IPS-15b (cell line): ENCODE measurements at regions not wholly inside any gene's neighbourhood (a gene's known extent, or its start where the extent isn't known, plus 50 kb on each side); places are given as distances from the start of the nearest gene placed in this dataset.

Experiments
- H3K27me3 ChIP-seq: one replicate; pipeline ENCODE4 v1.6.1; 2013; ENCODE audit warnings: low read length; ENCODE audit not compliant: control insufficient read depth, insufficient read depth
- H3K36me3 ChIP-seq: one replicate; pipeline ENCODE4 v1.6.1; 2013; ENCODE audit warnings: low read length; ENCODE audit not compliant: control insufficient read depth, insufficient read depth
- H3K4me1 ChIP-seq: one replicate; pipeline ENCODE4 v1.6.1; 2013; ENCODE audit warnings: mild to moderate bottlenecking, low read length; ENCODE audit not compliant: control insufficient read depth, insufficient read depth
- H3K4me3 ChIP-seq: one replicate; pipeline ENCODE4 v1.5.1; 2013; ENCODE audit warnings: low read depth, low read length
- H3K9ac ChIP-seq: one replicate; pipeline ENCODE4 v1.6.1; 2013; ENCODE audit warnings: low read depth, mild to moderate bottlenecking, low read length
- H3K9me3 ChIP-seq: one replicate; pipeline ENCODE4 v1.6.1; 2013; ENCODE audit warnings: mild to moderate bottlenecking, low read length; ENCODE audit not compliant: control insufficient read depth, insufficient read depth

DNA sequence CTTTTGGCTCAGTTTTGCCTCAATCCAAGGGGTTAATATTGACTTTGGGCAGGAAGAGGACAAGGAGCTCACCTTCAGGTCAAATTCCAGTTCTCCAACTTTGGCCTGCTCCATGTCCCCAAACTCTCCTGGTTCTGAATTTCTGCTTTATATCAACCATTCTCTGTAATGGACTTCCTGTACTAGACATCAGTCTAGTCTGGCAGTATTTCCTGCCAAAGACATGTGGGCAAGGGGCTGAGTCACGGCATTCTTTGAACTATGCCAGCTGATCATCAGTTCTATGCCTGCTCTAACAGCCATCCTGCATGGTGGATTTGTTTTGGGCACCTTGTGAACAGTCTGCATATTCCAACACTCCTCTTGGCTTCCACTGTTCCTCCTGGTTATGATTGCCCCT, 199.4 kb downstream of the ZEB2 start:
- Histone ChIP-seq H3K9ac (no peak overlapping the region), H3K9me3 (no peaks in the 10 kb centered on the region), H3K36me3 (no peaks in the 10 kb centered on the region), H3K4me1 (no peaks in the 10 kb centered on the region), H3K4me3 (no peak overlapping the region), H3K27me3 (no peaks in the 10 kb centered on the region)

DNA sequence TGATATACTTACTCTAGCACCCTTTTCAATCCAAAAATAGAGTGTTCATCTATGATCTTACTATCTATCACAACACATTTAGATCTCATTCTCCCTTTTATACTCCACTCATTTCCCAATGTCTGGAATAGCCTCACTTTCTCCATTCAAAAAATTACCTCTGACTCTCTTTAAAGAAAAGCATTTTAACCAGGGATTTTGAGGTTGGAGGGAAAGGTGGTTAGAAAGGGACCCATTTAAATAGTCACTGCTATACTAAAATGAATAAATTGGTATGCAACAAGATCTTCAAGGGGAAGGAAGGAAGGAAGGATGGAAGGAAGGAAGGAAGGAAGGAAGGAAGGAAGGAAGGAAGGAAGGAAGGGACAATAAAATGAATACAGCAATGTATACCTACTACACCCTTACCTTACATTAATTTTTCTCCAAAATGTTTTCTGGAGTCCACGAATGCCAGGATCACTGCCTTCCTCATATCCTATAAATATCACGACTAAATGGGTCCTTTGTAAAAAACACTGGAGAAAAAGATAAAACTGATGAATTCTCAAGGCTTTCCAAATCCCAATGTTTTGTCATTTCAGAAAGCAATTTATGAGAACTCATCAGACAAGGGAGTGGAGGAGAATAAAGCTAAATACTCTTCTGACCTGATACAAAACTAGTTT, 202.7 kb downstream of the ZEB2 start:
- H3K36me3 ChIP-seq: no peaks in the 10 kb centered on the region
- no peaks in the 10 kb centered on the region for H3K27me3 ChIP-seq
- no peak overlapping the region for H3K9ac ChIP-seq
- H3K4me3 ChIP-seq: no peak overlapping the region
- no peaks in the 10 kb centered on the region for H3K4me1 ChIP-seq
- H3K9me3 ChIP-seq: peaks cover 4% of the 10 kb centered on the region

DNA sequence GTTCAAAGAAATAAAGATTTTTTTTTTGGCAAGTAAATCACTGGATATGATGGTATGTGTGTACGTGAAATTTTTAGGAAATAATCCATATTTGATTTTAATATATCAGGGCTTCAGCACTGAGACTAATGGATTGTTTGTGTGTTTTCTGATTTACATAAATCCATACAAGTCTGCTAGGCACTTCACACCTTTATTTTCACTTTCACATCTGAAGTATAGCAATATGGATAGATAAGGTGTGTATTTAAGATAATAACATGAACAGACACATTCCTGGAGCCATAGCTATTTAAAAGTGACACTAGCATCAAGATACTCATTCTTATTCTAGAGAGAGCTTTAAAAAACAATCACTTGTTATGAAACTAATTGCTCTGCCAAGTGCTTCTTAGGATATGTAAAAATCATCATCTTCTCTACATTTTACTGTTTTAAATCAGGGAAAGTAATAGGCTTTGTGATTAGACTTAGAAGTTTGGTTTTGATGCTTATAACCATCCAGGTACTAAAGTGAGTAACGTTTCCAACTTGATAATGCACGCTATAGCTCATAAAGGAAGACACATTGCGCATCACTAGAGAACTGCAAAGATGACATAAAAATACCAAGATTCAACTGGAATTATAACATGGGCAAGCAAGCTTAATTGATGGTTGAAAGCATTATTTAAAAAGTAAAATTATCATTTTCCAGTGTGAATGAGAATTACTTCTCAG, 208.9 kb downstream of the ZEB2 start:
- Histone ChIP-seq H3K4me3 (no peak overlapping the region), H3K27me3 (no peaks in the 10 kb centered on the region), H3K9ac (no peak overlapping the region), H3K9me3 (peaks cover 6% of the 10 kb centered on the region), H3K36me3 (no peaks in the 10 kb centered on the region), H3K4me1 (no peaks in the 10 kb centered on the region)

DNA sequence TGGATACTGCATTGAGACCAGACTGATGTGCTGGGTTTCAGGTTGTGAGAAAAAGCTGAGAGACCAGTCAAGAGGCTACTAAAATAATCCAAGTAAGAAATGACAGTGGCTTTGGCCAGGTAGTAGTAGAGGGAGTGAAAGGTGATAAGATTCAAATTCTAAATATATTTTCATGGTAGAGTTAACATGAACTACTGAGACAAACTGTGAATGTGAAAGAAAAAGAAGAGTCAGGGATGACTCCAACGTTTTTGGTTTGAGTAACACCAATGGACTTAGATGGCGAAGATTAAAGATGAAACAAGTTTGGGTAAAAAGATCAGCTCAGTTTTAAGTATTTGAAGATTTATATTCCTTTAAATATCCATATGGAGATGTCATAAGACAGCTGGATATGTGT, 209.4 kb downstream of the ZEB2 start:
- H3K27me3 ChIP-seq: no peaks in the 10 kb centered on the region
- no peaks in the 10 kb centered on the region for H3K4me1 ChIP-seq
- peaks cover 6% of the 10 kb centered on the region for H3K9me3 ChIP-seq
- no peaks in the 10 kb centered on the region for H3K36me3 ChIP-seq
- no peak overlapping the region for H3K9ac ChIP-seq
- H3K4me3 ChIP-seq: no peak overlapping the region

DNA sequence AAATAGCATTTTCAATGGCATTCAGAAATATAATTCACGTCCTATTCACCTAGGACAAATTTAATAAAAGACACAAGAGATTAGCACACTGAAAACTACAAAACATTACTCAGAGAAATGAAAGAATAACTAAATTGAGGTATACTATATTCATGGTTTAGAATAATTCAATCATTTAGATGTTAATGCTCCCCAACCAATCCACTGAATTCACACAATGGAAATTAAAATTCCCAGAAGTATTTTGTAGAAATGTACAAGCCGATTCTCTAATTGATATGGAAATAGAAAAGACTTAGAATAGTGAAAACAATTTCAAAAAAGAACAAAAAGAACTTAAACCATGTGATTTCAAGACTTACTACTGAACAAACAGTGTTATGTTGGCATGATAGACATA, 212.2 kb downstream of the ZEB2 start:
- Histone ChIP-seq H3K4me1 (no peaks in the 10 kb centered on the region), H3K4me3 (no peak overlapping the region), H3K9me3 (peaks cover 6% of the 10 kb centered on the region), H3K36me3 (no peaks in the 10 kb centered on the region), H3K27me3 (no peaks in the 10 kb centered on the region), H3K9ac (no peak overlapping the region)

DNA sequence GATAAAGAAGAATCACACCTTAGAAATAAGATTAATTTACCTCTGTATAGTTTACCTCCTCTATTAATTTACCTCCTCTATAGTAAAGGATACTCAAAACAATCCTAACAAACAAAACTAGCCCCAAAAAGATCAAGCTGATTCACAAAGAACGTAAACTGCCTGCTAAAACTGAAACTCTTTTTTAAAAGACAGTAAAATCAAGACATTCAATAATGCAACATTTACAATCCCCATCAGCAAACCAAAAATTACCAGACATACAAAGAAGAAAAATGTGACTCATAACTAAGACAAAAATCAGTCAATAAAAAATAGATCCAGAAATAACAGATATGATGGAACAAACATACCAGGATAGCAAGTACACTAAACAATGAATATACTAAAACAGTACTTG, 215.7 kb downstream of the ZEB2 start:
- no peak overlapping the region for H3K9ac ChIP-seq
- H3K4me1 ChIP-seq: no peaks in the 10 kb centered on the region
- H3K4me3 ChIP-seq: no peak overlapping the region
- H3K9me3 ChIP-seq: no peaks in the 10 kb centered on the region
- H3K27me3 ChIP-seq: no peaks in the 10 kb centered on the region
- H3K36me3 ChIP-seq: no peaks in the 10 kb centered on the region

DNA sequence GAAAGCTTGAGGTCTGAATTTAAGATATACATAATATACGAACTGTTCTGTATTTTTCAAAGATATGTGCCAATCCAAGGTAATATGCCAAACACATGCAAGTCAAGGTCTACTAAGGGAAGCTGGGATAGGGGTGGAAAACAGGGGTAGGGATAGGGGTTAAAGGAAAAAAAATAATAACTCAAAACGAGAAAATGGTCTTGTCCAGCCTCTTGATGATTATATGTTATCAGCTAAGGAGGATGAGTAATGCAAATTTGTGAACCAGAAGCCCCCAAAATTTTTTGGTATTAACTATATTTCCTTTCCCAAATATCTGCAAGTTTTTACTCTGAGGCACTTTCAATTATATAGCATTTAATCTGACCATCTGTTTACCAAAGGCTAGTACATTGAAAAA, 219.3 kb downstream of the ZEB2 start:
- no peaks in the 10 kb centered on the region for H3K36me3 ChIP-seq
- H3K27me3 ChIP-seq: no peaks in the 10 kb centered on the region
- H3K9ac ChIP-seq: no peak overlapping the region
- no peaks in the 10 kb centered on the region for H3K9me3 ChIP-seq
- H3K4me1 ChIP-seq: no peaks in the 10 kb centered on the region
- H3K4me3 ChIP-seq: no peak overlapping the region

DNA sequence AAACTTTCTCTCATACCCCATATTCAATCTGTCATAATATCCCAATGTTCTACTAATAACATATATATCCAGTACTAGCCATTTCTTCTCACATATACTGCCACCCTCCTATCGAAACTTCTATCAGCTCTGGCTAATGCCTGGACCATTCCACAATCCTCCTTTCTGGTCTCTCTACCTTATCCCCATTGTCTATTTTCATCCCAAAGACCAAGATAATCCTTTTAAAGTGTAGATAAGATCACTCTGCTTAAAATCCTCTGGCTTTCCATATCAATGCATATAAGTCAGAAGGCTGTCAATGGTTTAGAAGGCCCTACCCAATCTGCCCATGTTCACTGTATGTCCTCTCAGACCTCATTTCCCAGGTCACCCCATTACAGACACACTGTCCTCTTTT, 229.6 kb downstream of the ZEB2 start:
- H3K4me1 ChIP-seq: peaks cover 6% of the 10 kb centered on the region
- H3K36me3 ChIP-seq: no peaks in the 10 kb centered on the region
- H3K4me3 ChIP-seq: no peak overlapping the region
- H3K27me3 ChIP-seq: no peaks in the 10 kb centered on the region
- H3K9me3 ChIP-seq: no peaks in the 10 kb centered on the region
- no peak overlapping the region for H3K9ac ChIP-seq

DNA sequence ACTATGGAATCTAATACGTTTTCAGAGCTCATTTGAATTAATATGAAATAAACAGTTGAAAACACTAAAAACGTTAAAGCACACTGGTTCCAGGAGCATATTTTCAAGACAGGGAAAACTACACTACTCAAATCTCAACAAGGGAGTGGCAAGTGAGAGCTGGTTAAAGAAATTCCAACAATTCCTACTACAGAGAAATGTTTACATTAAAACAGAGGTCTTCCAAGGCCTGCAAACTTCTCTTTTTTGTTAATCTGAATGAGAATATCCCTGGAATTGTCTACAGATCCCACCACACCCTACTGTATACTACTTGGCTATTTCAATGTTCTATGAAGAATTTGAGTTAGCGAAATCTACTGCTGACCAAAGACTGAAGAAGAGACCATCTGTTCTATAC, 231.5 kb downstream of the ZEB2 start:
- H3K4me1 ChIP-seq: peaks cover 6% of the 10 kb centered on the region
- H3K9ac ChIP-seq: no peak overlapping the region
- H3K4me3 ChIP-seq: no peak overlapping the region
- no peaks in the 10 kb centered on the region for H3K9me3 ChIP-seq
- H3K36me3 ChIP-seq: no peaks in the 10 kb centered on the region
- no peaks in the 10 kb centered on the region for H3K27me3 ChIP-seq

DNA sequence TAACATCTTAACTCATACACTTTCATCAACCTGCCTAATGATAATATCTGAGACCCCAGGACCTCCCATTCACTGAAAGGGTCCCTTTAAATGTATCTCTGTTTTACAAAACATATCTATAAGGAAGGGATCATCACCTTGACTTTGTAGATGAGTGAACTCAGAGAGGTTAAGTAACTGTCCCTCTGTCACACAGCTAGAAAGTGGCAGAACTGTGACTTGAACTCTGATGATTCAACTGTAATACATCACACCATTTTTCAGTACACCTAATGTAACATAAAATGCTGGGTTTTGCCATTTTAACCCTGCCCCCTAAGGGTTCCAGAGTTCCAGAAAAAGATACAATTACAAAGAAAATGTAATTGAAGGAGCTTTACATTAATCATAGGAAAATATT, 234.6 kb downstream of the ZEB2 start:
- Histone ChIP-seq H3K9ac (no peak overlapping the region), H3K9me3 (no peaks in the 10 kb centered on the region), H3K27me3 (no peaks in the 10 kb centered on the region), H3K4me1 (peaks cover 6% of the 10 kb centered on the region), H3K36me3 (no peaks in the 10 kb centered on the region), H3K4me3 (no peak overlapping the region)

DNA sequence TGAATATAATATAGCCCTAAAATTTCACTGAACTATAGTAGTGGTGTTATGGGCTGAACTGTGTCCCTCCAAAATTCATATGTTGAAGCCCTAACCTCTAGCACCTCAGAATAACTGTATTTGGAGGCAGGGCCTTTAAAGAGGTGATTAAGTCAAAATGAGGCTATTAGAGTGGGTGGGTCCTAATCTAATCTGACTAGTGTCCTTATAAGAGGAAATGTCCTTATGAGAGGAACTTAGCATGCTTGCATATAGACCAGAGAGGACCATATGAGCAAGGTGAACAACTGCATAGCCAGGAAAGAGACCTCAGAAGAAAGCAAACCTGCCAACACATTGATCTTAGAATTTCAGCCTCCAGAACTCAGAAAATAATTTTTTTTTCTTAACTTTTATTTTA, 238.4 kb downstream of the ZEB2 start:
- H3K9ac ChIP-seq: no peak overlapping the region
- H3K4me3 ChIP-seq: no peak overlapping the region
- no peaks in the 10 kb centered on the region for H3K36me3 ChIP-seq
- no peaks in the 10 kb centered on the region for H3K27me3 ChIP-seq
- no peaks in the 10 kb centered on the region for H3K9me3 ChIP-seq
- H3K4me1 ChIP-seq: peaks cover 7% of the 10 kb centered on the region

DNA sequence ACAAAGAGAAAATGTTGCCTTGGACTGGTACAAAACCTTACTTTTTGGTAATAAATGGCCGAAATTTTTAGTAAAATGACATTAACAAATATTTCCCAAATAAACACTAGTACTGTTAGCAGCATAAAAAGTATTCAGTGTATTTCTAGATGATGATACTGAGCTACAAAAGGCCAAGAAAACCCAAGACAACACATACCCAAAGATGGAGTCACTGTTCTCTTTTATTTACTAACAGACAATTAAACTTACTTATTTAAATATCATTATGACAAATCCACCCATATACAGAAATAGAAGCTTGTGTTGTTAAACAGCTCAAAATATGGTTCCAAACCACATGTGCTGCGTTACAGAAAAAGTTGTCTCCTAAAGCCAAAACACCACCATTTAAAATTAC, 239.9 kb downstream of the ZEB2 start:
- Histone ChIP-seq H3K9me3 (no peaks in the 10 kb centered on the region), H3K36me3 (no peaks in the 10 kb centered on the region), H3K4me1 (peaks cover 7% of the 10 kb centered on the region), H3K4me3 (no peak overlapping the region), H3K9ac (no peak overlapping the region), H3K27me3 (no peaks in the 10 kb centered on the region)
